ENCODE measurements at regions not wholly inside any gene's neighbourhood (a gene's known extent, or its start where the extent isn't known, plus 50 kb on each side); places are given as distances from the start of the nearest gene placed in this dataset.

- TF ChIP-seq POLR2AphosphoS5 (IDR thresholded peaks at IDR 0.05), result no peak
- TF ChIP-seq CTCF (IDR thresholded peaks at IDR 0.05 in 8 of 11, conservative IDR thresholded peaks at IDR 0.05 in 3 of 11), result no peak
These were observed 131.7 kb upstream of the ERRFI1 start for GRCh38 chr1:8157765-8158164.

Data from spleen (tissue), 7 donors.